Stimulated activated memory B cell treated with anti-CD40 and anti-IgM and Interleukin-4, amounts not matched to agents 10 μg/mL and 1 μg/mL and 100 μg/mL, for 72 hours (primary cell): ENCODE measurements at regions not wholly inside any gene's neighbourhood (a gene's known extent, or its start where the extent isn't known, plus 50 kb on each side); places are given as distances from the start of the nearest gene placed in this dataset.
"Not testable (repeated sequence)": the region's sequence is repeated elsewhere in the genome, so short reads cannot be mapped to it uniquely, and the experiment has no call there.

Source experiments
- ATAC-seq: fragments of 150-1000 bp; cut with Tn5 transposase; 2 replicates; pipeline ENCODE4 v1.10.0; 2021
- H3K27ac Mint-ChIP-seq: one replicate; pipeline ENCODE4 v1.8.0; 2022; ENCODE audit warnings: mild to moderate bottlenecking, mixed read lengths
- H3K27me3 Mint-ChIP-seq: one replicate; pipeline ENCODE4 v1.8.0; 2022; ENCODE audit warnings: mixed read lengths
- H3K36me3 Mint-ChIP-seq: one replicate; pipeline ENCODE4 v1.8.0; 2022; ENCODE audit warnings: mixed read lengths
- H3K4me1 Mint-ChIP-seq: one replicate; pipeline ENCODE4 v1.8.0; 2022; ENCODE audit warnings: mixed read lengths
- H3K4me3 Mint-ChIP-seq: one replicate; pipeline ENCODE4 v1.8.0; 2022; ENCODE audit warnings: mild to moderate bottlenecking, moderate library complexity, mixed read lengths
- H3K9me3 Mint-ChIP-seq: one replicate; pipeline ENCODE4 v1.8.0; 2022; ENCODE audit warnings: mixed read lengths

GRCh38 chr1:54479841-54480524 is 68.0 kb upstream of the ACOT11 start:
- Mint-ChIP-seq H3K9me3 (no peaks in the 10 kb centered on the region), H3K27ac (peak overlapping the region; percentile 54), H3K4me3 (no peak overlapping the region), H3K36me3 (no peaks in the 10 kb centered on the region), H3K4me1 (peaks cover 40% of the 10 kb centered on the region), H3K27me3 (peaks cover 22% of the 10 kb centered on the region)
- peak; percentile 3 for ATAC-seq

GRCh38 chr1:54479251-54479650 is 68.8 kb upstream of the ACOT11 start:
- no peaks in the 10 kb centered on the region for H3K36me3 Mint-ChIP-seq
- H3K9me3 Mint-ChIP-seq: no peaks in the 10 kb centered on the region
- no peak for ATAC-seq
- peaks cover 44% of the 10 kb centered on the region for H3K4me1 Mint-ChIP-seq
- peaks cover 28% of the 10 kb centered on the region for H3K27me3 Mint-ChIP-seq
- no peak overlapping the region for H3K27ac Mint-ChIP-seq
- H3K4me3 Mint-ChIP-seq: no peak overlapping the region

- peaks cover 51% of the 10 kb centered on the region for H3K4me1 Mint-ChIP-seq
- no peaks in the 10 kb centered on the region for H3K36me3 Mint-ChIP-seq
- no peak for ATAC-seq
- H3K9me3 Mint-ChIP-seq: no peaks in the 10 kb centered on the region
- no peak overlapping the region for H3K27ac Mint-ChIP-seq
- H3K4me3 Mint-ChIP-seq: no peak overlapping the region
- peaks cover 49% of the 10 kb centered on the region for H3K27me3 Mint-ChIP-seq
These were observed 70.9 kb upstream of the ACOT11 start for GRCh38 chr1:54477153-54477561.

DNA sequence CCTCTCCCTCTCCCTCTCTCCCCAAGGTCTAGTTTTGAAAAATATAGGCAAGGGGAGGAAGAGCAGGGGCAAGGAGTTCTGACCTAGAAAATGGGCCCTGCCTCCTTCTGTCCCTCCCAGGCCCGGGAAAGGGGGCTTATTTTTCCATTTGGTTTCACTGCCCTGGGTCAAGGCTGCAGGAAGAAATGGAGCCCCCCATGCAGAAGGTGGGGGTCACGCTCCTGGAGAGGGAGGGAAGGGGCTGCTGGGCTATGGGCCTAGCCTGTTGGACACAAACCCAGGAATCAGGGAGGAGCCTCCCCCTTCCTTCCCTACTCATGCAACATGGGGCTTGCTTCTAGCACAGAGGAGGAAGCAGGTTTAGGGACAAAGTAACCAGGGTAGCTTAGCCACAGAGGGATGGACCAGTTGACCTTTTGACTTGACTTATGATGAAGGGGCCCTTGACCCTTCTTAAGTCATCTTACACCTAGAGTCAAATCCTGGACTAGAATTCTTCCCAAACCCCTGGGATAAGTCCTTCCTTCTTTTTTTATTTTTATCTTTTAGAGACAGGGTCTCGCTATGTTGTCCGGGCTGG is 70.4 kb upstream of the SSBP3 start:
- no peaks in the 10 kb centered on the region for H3K9me3 Mint-ChIP-seq
- peaks cover 51% of the 10 kb centered on the region for H3K27me3 Mint-ChIP-seq
- no peaks in the 10 kb centered on the region for H3K36me3 Mint-ChIP-seq
- no peak for ATAC-seq
- no peak overlapping the region for H3K4me3 Mint-ChIP-seq
- no peak overlapping the region for H3K27ac Mint-ChIP-seq
- H3K4me1 Mint-ChIP-seq: peaks cover 50% of the 10 kb centered on the region

DNA sequence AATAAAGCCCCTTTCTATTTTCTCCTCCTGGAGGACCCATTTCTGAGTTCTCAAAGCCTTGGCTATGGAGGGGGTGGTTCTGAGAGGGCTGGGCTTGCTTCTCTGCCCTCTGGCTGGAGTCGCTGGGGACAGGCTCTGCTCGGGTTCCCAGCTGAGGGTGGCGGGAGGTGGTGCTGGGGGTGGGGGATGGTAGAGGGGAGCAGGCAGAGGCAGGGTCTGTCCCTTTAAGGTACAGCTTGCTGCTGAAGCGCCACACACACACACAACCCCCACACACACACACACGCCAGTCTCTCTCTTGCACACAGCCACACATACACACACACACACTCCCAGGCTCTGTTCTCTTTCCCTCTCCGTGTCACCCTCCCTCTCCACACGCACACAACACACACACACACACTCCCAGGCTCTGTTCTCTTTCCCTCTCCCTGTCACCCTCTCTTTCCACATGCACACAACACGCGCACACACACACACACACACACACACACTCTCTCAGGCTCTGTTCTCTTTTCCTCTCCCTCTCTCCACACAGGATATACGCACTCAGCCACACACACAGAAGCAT is 69.8 kb upstream of the SSBP3 start:
- no peaks in the 10 kb centered on the region for H3K9me3 Mint-ChIP-seq
- H3K27me3 Mint-ChIP-seq: peaks cover 51% of the 10 kb centered on the region
- no peak overlapping the region for H3K27ac Mint-ChIP-seq
- H3K36me3 Mint-ChIP-seq: no peaks in the 10 kb centered on the region
- H3K4me1 Mint-ChIP-seq: peaks cover 44% of the 10 kb centered on the region
- H3K4me3 Mint-ChIP-seq: no peak overlapping the region
- ATAC-seq: no peak

- no peaks in the 10 kb centered on the region for H3K9me3 Mint-ChIP-seq
- no peak overlapping the region for H3K27ac Mint-ChIP-seq
- H3K36me3 Mint-ChIP-seq: no peaks in the 10 kb centered on the region
- peaks cover 51% of the 10 kb centered on the region for H3K27me3 Mint-ChIP-seq
- H3K4me3 Mint-ChIP-seq: peak overlapping the region; percentile 30
- no peak for ATAC-seq
- H3K4me1 Mint-ChIP-seq: peaks cover 38% of the 10 kb centered on the region
These were observed 69.2 kb upstream of the SSBP3 start for GRCh38 chr1:54475357-54475881.

DNA sequence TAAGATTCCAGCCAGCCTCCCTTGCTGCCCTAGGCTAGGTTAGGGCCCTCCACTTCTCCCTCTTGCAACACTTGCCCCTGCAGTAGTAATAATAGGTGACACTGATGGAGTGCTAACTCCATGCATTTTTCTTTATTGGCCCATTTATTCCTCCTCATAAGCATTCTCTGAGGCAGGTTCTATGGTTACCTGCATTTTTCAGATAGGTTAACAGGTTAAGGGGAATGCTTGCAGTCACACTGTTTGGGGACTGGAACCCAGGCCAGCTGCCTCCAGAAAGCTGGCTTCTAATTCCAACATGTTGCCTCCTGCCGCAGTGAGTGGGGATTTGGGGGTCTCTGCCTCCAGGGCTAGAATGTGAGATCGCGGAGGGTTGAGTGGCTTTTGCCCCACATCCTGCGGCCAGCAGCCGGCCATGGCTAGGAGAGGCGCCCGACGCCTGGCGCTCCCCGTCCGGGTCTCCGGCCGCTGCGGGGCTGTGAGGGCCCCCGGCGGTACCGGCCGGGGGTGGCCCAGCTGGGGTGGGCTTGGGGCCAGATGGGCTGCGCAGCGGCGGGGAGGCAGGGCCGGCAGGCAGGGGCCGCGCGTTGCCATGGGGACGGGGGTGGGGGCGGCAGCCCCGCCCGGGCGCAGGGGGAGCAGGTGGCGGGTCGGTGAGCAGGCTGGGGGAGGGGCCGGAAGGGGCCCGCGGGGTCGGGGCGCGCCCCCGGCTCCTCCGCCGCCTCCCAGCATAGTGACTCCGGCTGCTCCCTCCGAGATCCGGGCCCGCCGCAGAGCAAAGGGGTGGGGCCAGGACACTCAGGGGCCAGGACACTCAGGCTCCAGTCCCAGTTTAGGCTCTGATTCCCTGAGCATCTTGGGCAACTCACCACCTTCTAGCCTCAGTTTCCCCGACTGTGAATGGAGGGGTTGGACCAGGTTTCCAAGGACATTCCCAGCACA is 68.4 kb upstream of the SSBP3 start:
- Mint-ChIP-seq H3K27me3 (peaks cover 51% of the 10 kb centered on the region), H3K4me1 (peaks cover 31% of the 10 kb centered on the region), H3K27ac (no peak overlapping the region), H3K9me3 (no peaks in the 10 kb centered on the region), H3K36me3 (no peaks in the 10 kb centered on the region), H3K4me3 (peak overlapping the region; percentile 65)
- ATAC-seq: peak; percentile 34

DNA sequence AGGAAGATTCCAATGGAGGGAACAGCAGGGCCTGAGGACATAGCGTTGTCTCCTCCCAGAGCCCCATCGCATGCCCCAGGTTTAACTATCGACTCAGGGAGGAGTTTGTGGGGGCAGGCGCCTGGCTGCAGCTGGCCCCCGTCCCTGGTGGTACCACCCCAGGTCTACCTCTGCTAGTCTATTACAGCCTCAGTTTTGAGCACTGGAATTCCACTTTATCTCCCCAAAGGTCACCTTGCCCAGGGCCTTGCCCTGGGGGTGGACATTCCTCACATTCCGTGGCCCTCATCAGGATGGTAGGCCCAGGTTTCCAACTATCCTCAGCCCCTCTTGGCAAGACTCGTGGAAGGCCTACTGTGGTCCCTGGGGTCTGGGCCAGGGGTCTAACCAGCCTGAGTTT is 65.4 kb upstream of the SSBP3 start:
- Mint-ChIP-seq H3K27me3 (peaks cover 55% of the 10 kb centered on the region), H3K27ac (no peak overlapping the region), H3K4me1 (peaks cover 26% of the 10 kb centered on the region), H3K4me3 (no peak overlapping the region), H3K9me3 (no peaks in the 10 kb centered on the region), H3K36me3 (no peaks in the 10 kb centered on the region)
- ATAC-seq: no peak

GRCh38 chr1:54469444-54469843 is 63.2 kb upstream of the SSBP3 start:
- H3K27ac Mint-ChIP-seq: not testable (repeated sequence)
- peaks cover 45% of the 10 kb centered on the region for H3K27me3 Mint-ChIP-seq

GRCh38 chr1:54468288-54469084 is 62.3 kb upstream of the SSBP3 start:
- not testable (repeated sequence) for H3K27ac Mint-ChIP-seq, H3K4me1 Mint-ChIP-seq, H3K36me3 Mint-ChIP-seq, ATAC-seq, H3K4me3 Mint-ChIP-seq, H3K9me3 Mint-ChIP-seq
- H3K27me3 Mint-ChIP-seq: peaks cover 35% of the 10 kb centered on the region

More at GRCh38 chr1:54469444-54469843, 63.2 kb upstream of the SSBP3 start:
- H3K36me3 Mint-ChIP-seq, ATAC-seq, H3K9me3 Mint-ChIP-seq, H3K4me3 Mint-ChIP-seq, H3K4me1 Mint-ChIP-seq: not testable (repeated sequence)

DNA sequence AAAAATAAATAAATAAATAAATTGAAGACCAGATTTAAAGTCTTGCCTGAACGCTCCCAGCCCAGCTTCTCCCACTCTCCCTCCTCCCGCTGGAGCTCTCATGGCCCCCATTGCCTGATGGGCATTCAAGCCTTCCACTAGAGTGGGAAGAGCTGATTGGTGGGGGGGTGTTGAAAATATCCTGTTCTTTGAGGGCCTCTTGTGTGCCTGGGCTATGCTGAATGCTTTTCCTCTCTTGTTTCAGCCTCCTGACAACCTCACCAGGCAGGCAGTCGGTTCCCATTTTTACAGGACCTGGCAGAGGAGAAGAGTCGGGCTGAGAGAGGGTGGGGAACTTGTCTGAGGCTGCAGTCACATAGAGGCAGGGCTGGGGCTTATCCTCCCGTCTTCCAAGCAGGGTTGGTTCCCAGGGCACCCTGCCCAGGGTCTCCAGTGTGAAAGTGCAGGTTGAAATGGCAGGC is 59.2 kb upstream of the SSBP3 start:
- no peak overlapping the region for H3K27ac Mint-ChIP-seq
- no peaks in the 10 kb centered on the region for H3K4me1 Mint-ChIP-seq
- no peaks in the 10 kb centered on the region for H3K36me3 Mint-ChIP-seq
- peaks cover 27% of the 10 kb centered on the region for H3K27me3 Mint-ChIP-seq
- H3K9me3 Mint-ChIP-seq: no peaks in the 10 kb centered on the region
- ATAC-seq: no peak
- no peak overlapping the region for H3K4me3 Mint-ChIP-seq

DNA sequence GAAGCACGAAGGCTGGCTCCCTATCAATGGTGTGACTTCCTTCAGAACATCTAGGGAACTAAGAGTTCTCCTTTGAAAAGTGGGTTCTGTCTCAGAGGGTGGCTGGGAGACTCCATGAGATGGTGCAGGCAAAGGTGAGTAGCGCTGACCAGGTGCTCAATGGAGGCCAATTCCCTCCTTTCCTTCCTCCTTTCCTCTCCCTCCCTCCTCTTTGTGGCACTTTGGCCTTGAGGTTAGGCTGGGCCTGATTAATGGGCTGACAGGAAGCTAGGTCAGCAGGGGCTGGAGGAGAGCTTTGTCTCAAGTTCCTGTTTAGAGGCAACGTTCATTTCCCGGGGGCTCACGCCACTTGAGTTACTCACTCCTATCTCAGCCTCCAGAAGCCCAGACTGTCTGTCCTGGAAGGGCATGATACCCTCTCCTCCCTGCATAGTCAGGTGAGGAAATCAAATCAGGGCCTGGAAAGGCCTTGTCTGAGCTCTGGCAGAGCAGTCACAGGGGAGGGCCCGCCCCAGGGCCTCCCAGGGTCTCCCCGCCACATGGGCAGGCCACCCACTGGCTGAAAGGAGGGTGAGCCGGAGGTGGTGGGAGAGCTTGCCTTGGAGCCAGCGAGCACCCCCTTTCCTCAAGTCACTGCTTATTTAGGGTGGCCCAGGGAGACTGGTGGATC is 58.4 kb upstream of the SSBP3 start:
- Mint-ChIP-seq H3K4me1 (no peaks in the 10 kb centered on the region), H3K9me3 (no peaks in the 10 kb centered on the region), H3K36me3 (no peaks in the 10 kb centered on the region), H3K4me3 (no peak overlapping the region), H3K27ac (no peak overlapping the region), H3K27me3 (peaks cover 27% of the 10 kb centered on the region)
- no peak for ATAC-seq

DNA sequence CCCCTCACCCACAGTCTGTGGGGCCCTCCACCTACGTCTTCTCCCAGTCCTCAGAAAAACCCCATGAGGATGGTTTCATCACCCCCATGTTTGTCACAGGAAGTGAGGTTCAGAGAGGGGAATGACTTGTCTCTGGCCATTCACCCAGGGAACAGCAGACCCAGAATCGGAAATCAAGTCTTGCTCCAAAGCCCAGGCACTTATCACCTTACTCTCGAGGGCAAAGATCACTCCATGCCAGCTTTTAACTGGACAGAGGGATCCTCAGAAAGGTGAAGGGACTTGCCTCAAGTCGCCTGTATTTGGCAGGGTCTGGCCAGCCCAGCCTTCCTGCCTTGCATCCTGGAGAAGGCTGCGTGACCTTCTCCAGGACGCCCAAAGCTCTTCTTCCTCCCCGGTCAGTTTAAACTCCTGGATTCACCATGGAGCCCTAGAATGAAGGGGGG is 57.9 kb upstream of the SSBP3 start:
- Mint-ChIP-seq H3K27me3 (peaks cover 27% of the 10 kb centered on the region), H3K4me1 (no peaks in the 10 kb centered on the region), H3K36me3 (no peaks in the 10 kb centered on the region), H3K9me3 (no peaks in the 10 kb centered on the region), H3K4me3 (no peak overlapping the region), H3K27ac (no peak overlapping the region)
- ATAC-seq: no peak
